H1 (cell line): ENCODE measurements at regions not wholly inside any gene's neighbourhood (a gene's known extent, or its start where the extent isn't known, plus 50 kb on each side); places are given as distances from the start of the nearest gene placed in this dataset.

ENCODE experiments used
- CTCF ChIA-PET: fragments of 300-600 bp; sonication (Branson Sonifier 250); formaldehyde crosslinking; loops from one replicate; lab custom pipeline; 2021; ENCODE audit not compliant: partially characterized antibody; lab: Charles Lee
- POLR2A ChIA-PET: fragments of 300-600 bp; sonication (Branson Sonifier 250); formaldehyde crosslinking; loops from one replicate; lab custom pipeline; 2021; ENCODE audit warnings: inconsistent platforms; ENCODE audit not compliant: partially characterized antibody; lab: Charles Lee
- DNase-seq, 2 experiments: peaks; one replicate each; pipeline versions ENCODE4 v3.0.0 to v3.0.0-alpha.2; 2010 to 2022; ENCODE audit warnings: low spot score in 2 of 2, low read depth in 1 of 2, mixed read lengths in 1 of 2
- FAIRE-seq: peaks from 2 replicates; lab custom pipeline; 2011; peaks lifted over from hg19 to GRCh38; lab: Jason Lieb, UNC
- H2AFZ ChIP-seq: 2 replicates; pipeline ENCODE4 v1.8.1; 2012; ENCODE audit warnings: low read length, inconsistent platforms
- H2AK5ac ChIP-seq: 2 replicates; pipeline ENCODE4 v1.6.1; 2013; ENCODE audit warnings: low read depth, low read length
- H2BK120ac ChIP-seq: replicated peaks from 2 replicates; pipeline ENCODE3; 2013; ENCODE audit warnings: low read depth, low read length, inconsistent platforms
- H2BK12ac ChIP-seq: 2 replicates; pipeline ENCODE4 v1.6.1; 2013; ENCODE audit warnings: low read depth, low read length
- H2BK15ac ChIP-seq: 2 replicates; pipeline ENCODE4 v1.6.1; 2013; ENCODE audit warnings: low read length
- H2BK20ac ChIP-seq: 2 replicates; pipeline ENCODE4 v1.6.1; 2013; ENCODE audit warnings: low read length
- H2BK5ac ChIP-seq: 2 replicates; pipeline ENCODE4 v1.6.1; 2013; ENCODE audit warnings: low read depth, low read length
- H3K14ac ChIP-seq: 2 replicates; pipeline ENCODE4 v1.6.1; 2013; ENCODE audit warnings: inconsistent platforms; ENCODE audit not compliant: insufficient read length
- H3K18ac ChIP-seq: 2 replicates; pipeline ENCODE4 v1.6.1; 2013; ENCODE audit warnings: low read length; ENCODE audit errors: extremely low read depth
- H3K23ac ChIP-seq: 2 replicates; pipeline ENCODE4 v1.6.1; 2013; ENCODE audit warnings: inconsistent platforms; ENCODE audit not compliant: insufficient read length
- H3K23me2 ChIP-seq: 2 replicates; pipeline ENCODE4 v1.6.1; 2013; ENCODE audit warnings: low read depth, low read length
- H3K27ac ChIP-seq: 2 replicates; pipeline ENCODE4 v1.6.1; 2011; ENCODE audit warnings: low read depth, low read length, inconsistent platforms
- H3K27me3 ChIP-seq, 4 experiments: replicated peaks in 1 of 4; 1 replicate in 1 of 4; 2 replicates in 3 of 4; pipeline versions ENCODE4 v1.6.1 to v1.8.1; 2011 to 2013; ENCODE audit warnings: low read length in 3 of 4, mild to moderate bottlenecking in 3 of 4, inconsistent platforms in 2 of 4, mixed read lengths in 2 of 4, moderate library complexity in 1 of 4; ENCODE audit not compliant: control insufficient read depth in 3 of 4, insufficient read depth in 3 of 4; ENCODE audit errors: extremely low read depth in 1 of 4
- H3K36me3 ChIP-seq, 4 experiments: 2 replicates each; pipeline versions ENCODE4 v1.6.1 to v1.8.1; 2011 to 2013; ENCODE audit warnings: mild to moderate bottlenecking in 4 of 4, low read length in 3 of 4, moderate library complexity in 2 of 4, control low read depth in 1 of 4, inconsistent platforms in 1 of 4; ENCODE audit not compliant: insufficient read depth in 4 of 4, control insufficient read depth in 2 of 4
- H3K4ac ChIP-seq: replicated peaks from 2 replicates; pipeline ENCODE3; 2013; ENCODE audit warnings: low read length, low read depth, mixed read lengths, inconsistent platforms; ENCODE audit not compliant: insufficient read length
- H3K4me1 ChIP-seq, 4 experiments: replicated peaks in 1 of 4; 1 replicate in 1 of 4; 2 replicates in 3 of 4; pipeline versions ENCODE4 v1.6.1 to v1.8.1; 2011 to 2013; ENCODE audit warnings: low read length in 3 of 4, inconsistent platforms in 2 of 4, mixed read lengths in 1 of 4; ENCODE audit not compliant: insufficient read depth in 4 of 4, control insufficient read depth in 3 of 4
- H3K4me2 ChIP-seq, 2 experiments: 2 replicates each; pipeline versions ENCODE4 v1.6.1 to v1.8.1; 2011 to 2013; ENCODE audit warnings: low read depth in 2 of 2, low read length in 2 of 2, control low read depth in 1 of 2, inconsistent platforms in 1 of 2, mild to moderate bottlenecking in 1 of 2; ENCODE audit not compliant: insufficient read depth in 1 of 2
- H3K4me3 ChIP-seq, 4 experiments: fragments of 200-600, 300-600 bp in 1 of 4; sonication (generic), shearing (Covaris generic), sonication (Bioruptor Twin) in 1 of 4; 2 replicates each; pipeline versions ENCODE4 v1.5.1 to v1.8.1; 2011 to 2016; ENCODE audit warnings: low read length in 4 of 4, low read depth in 3 of 4, control low read depth in 2 of 4, inconsistent platforms in 2 of 4, mild to moderate bottlenecking in 2 of 4, mixed read lengths in 1 of 4, moderate library complexity in 1 of 4; ENCODE audit not compliant: insufficient read depth in 2 of 4; ENCODE audit errors: extremely low read depth in 1 of 4
- H3K56ac ChIP-seq: replicated peaks from 2 replicates; pipeline ENCODE3; 2013; ENCODE audit warnings: low read depth, mild to moderate bottlenecking, mixed read lengths, low read length, inconsistent platforms; ENCODE audit not compliant: insufficient read length
- H3K79me1 ChIP-seq: 2 replicates; pipeline ENCODE4 v1.6.1; 2013; ENCODE audit warnings: low read depth, low read length, control low read depth
- H3K79me2 ChIP-seq, 2 experiments: 2 replicates each; pipeline versions ENCODE4 v1.6.1 to v1.8.1; 2012 to 2013; ENCODE audit warnings: low read length in 2 of 2, mild to moderate bottlenecking in 2 of 2, inconsistent platforms in 1 of 2; ENCODE audit not compliant: insufficient read depth in 2 of 2, control insufficient read depth in 1 of 2
- H3K9ac ChIP-seq, 4 experiments: replicated peaks in 1 of 4; 1 replicate in 1 of 4; 2 replicates in 3 of 4; pipeline versions ENCODE4 v1.6.1 to v1.8.1; 2011 to 2013; ENCODE audit warnings: low read depth in 3 of 4, low read length in 3 of 4, control low read depth in 2 of 4, mild to moderate bottlenecking in 2 of 4, moderate library complexity in 2 of 4, inconsistent platforms in 1 of 4; ENCODE audit errors: extremely low read depth in 1 of 4
- H3K9me3 ChIP-seq, 2 experiments: 2 replicates each; pipeline versions ENCODE4 v1.6.1 to v1.8.1; 2012 to 2013; ENCODE audit warnings: mild to moderate bottlenecking in 2 of 2, moderate library complexity in 2 of 2, control low read depth in 1 of 2, inconsistent platforms in 1 of 2, low read depth in 1 of 2, low read length in 1 of 2, mixed read lengths in 1 of 2; ENCODE audit not compliant: insufficient read depth in 2 of 2
- H4K20me1 ChIP-seq, 2 experiments: replicated peaks in 1 of 2; 2 replicates each; pipeline versions ENCODE3 to v1.8.1; 2011 to 2013; ENCODE audit warnings: inconsistent platforms in 2 of 2, low read length in 2 of 2, mild to moderate bottlenecking in 1 of 2; ENCODE audit not compliant: insufficient read depth in 2 of 2, control insufficient read depth in 1 of 2
- H4K5ac ChIP-seq: 2 replicates; pipeline ENCODE4 v1.6.1; 2013; ENCODE audit warnings: low read length, low read depth, mixed read lengths, inconsistent platforms; ENCODE audit not compliant: insufficient read length
- H4K8ac ChIP-seq: 2 replicates; pipeline ENCODE4 v1.8.0; 2013; ENCODE audit warnings: mild to moderate bottlenecking, moderate library complexity, low read length, inconsistent platforms; ENCODE audit not compliant: insufficient read depth; ENCODE audit errors: extremely low read depth
- H4K91ac ChIP-seq: replicated peaks from 2 replicates; pipeline ENCODE3; 2013; ENCODE audit warnings: low read length, mixed read lengths, inconsistent platforms; ENCODE audit not compliant: insufficient read length
- CBX5 ChIP-seq: fragments of 300-800, 300-1000 bp; sonication (generic); IDR thresholded peaks from 2 replicates; pipeline ENCODE4 v1.7.1; 2016; ENCODE audit warnings: antibody characterized with exemption, low read length, low read depth
- CTBP2 ChIP-seq: IDR thresholded peaks from 2 replicates; pipeline ENCODE4 v1.7.0; 2011; ENCODE audit warnings: borderline replicate concordance, mild to moderate bottlenecking, moderate library complexity, mixed read lengths, low read length; ENCODE audit not compliant: insufficient read depth, insufficient read length
- SRF ChIP-seq: IDR thresholded peaks from 2 replicates; pipeline ENCODE4 v1.6.1; 2011; ENCODE audit warnings: mild to moderate bottlenecking, low read depth, low read length, moderate library complexity
- WGBS, 2 experiments: shearing (Covaris generic) in 1 of 2; methylation state at CpG; one replicate each; pipeline versions ENCODE4 v1.1.6 to v1.1.7; 2013 to 2015; ENCODE audit warnings: low lambda C conversion rate in 2 of 2, mixed read lengths in 2 of 2, inconsistent platforms in 1 of 2, low coverage in 1 of 2, missing lambda C conversion rate in 1 of 2; ENCODE audit not compliant: insufficient replicate concordance in 2 of 2, insufficient coverage in 1 of 2, insufficient read length in 1 of 2; ENCODE audit errors: extremely low coverage in 1 of 2, missing lambda C conversion rate in 1 of 2; 5-methylcytosine and 5-hydroxymethylcytosine counted together

DNA sequence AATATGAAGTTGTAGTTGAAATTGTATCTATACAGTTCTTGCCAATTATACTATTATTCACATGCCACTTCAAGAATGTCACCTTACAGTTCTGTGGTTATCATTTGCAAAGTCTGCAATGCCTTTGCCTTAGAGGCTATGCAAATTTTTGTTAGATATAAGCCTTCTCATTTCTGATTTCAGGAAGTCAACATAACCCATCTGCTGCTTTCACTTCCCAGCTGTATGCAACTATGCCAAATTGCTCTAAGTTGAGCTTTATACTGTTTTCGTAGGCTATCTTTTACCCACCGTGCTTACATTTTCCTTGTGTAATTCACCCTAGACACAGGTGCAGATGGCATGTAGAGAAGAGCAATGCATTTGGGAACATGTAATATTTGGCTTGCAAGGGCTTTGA lies 1083.0 kb downstream of the CDH9 start:
- Histone ChIP-seq H4K5ac (no peak overlapping the region), H2BK120ac (no peak overlapping the region), H3K36me3 (no peaks in the 10 kb centered on the region), H3K4me3 (no peak overlapping the region), H2BK5ac (no peak overlapping the region), H3K4me1 (no peaks in the 10 kb centered on the region), H4K20me1 (no peaks in the 10 kb centered on the region), H2AK5ac (no peak overlapping the region), H3K9me3 (no peaks in the 10 kb centered on the region), H2BK20ac (no peak overlapping the region), H3K4ac (no peak overlapping the region), H3K23me2 (no peaks in the 10 kb centered on the region), H3K9ac (no peak overlapping the region), H3K27me3 (peaks cover 0 to 2% (median 0%) of the 10 kb centered on the region in 4 experiments; a peak in 1 of 7 replicates), H4K8ac (no peak overlapping the region), H3K27ac (no peak overlapping the region), H3K79me2 (no peaks in the 10 kb centered on the region), H2BK15ac (no peak overlapping the region), H3K18ac (no peak overlapping the region), H2BK12ac (no peak overlapping the region), H3K4me2 (no peak overlapping the region), H2AFZ (no peak overlapping the region), H3K79me1 (no peaks in the 10 kb centered on the region), H4K91ac (no peak overlapping the region), H3K14ac (no peak overlapping the region), H3K23ac (no peak overlapping the region), H3K56ac (no peak overlapping the region)
- FAIRE-seq (no peak), DNase-seq (no peak)
- POLR2A ChIA-PET = no interaction called here
- CTCF ChIA-PET = no interaction called here
- 95% methylated on average over 2 of the region's 2 CpGs; no CpG with 5 or more reads in 1 of the 2 experiments for WGBS, 2 experiments
- TF ChIP-seq CTBP2 = no peak
- no peak for TF ChIP-seq SRF
- TF ChIP-seq CBX5 = no peak
